ENCODE measurements at regions not wholly inside any gene's neighbourhood (a gene's known extent, or its start where the extent isn't known, plus 50 kb on each side); places are given as distances from the start of the nearest gene placed in this dataset.

- DNase-seq: no peak
Measured at GRCh38 chr1:73953586-73953985, 244.4 kb downstream of the LRRIQ3 start.

- no peak for DNase-seq
Measured at GRCh38 chr1:73953186-73953585, 244.8 kb downstream of the LRRIQ3 start.

- no peak for DNase-seq
Measured at GRCh38 chr1:73948055-73948454, 249.9 kb downstream of the LRRIQ3 start.

- no peak for DNase-seq
Measured at GRCh38 chr1:73947009-73947408, 251.0 kb downstream of the LRRIQ3 start.

GRCh38 chr1:73943270-73943669 lies 254.7 kb downstream of the LRRIQ3 start:
- DNase-seq: no peak

- DNase-seq: no peak
Measured at GRCh38 chr1:73930293-73930692, 267.7 kb downstream of the LRRIQ3 start.

- no peak for DNase-seq
Measured at GRCh38 chr1:73914951-73915350, 283.0 kb downstream of the LRRIQ3 start.

GRCh38 chr1:73913025-73913424 lies 285.0 kb downstream of the LRRIQ3 start:
- no peak for DNase-seq

- DNase-seq: no peak
Measured at GRCh38 chr1:73911849-73912248, 286.1 kb downstream of the LRRIQ3 start.

- DNase-seq: no peak
Measured at GRCh38 chr1:73910466-73910865, 287.5 kb downstream of the LRRIQ3 start.

- no peak for DNase-seq
Measured at GRCh38 chr1:73910062-73910461, 287.9 kb downstream of the LRRIQ3 start.

GRCh38 chr1:73909043-73909562 lies 288.9 kb downstream of the LRRIQ3 start:
- DNase-seq: no peak

- no peak for DNase-seq
Measured at GRCh38 chr1:73907051-73907450, 290.9 kb downstream of the LRRIQ3 start.

GRCh38 chr1:73903092-73903491 lies 294.9 kb downstream of the LRRIQ3 start:
- DNase-seq: no peak

- DNase-seq: no peak
Measured at GRCh38 chr1:73901738-73902137, 296.2 kb downstream of the LRRIQ3 start.

- no peak for DNase-seq
Measured at GRCh38 chr1:73899311-73899710, 298.7 kb downstream of the LRRIQ3 start.

GRCh38 chr1:73898540-73898939 lies 299.4 kb downstream of the LRRIQ3 start:
- no peak for DNase-seq

GRCh38 chr1:73887412-73887811 lies 310.6 kb downstream of the LRRIQ3 start:
- DNase-seq: no peak

GRCh38 chr1:73886716-73887115 lies 311.3 kb downstream of the LRRIQ3 start:
- DNase-seq: no peak

GRCh38 chr1:73874806-73875205 lies 323.2 kb downstream of the LRRIQ3 start:
- DNase-seq: no peak

- DNase-seq: no peak
Measured at GRCh38 chr1:73868810-73869336, 329.1 kb downstream of the LRRIQ3 start.

- no peak for DNase-seq
Measured at GRCh38 chr1:73862355-73862754, 335.6 kb downstream of the LRRIQ3 start.

- no peak for DNase-seq
Measured at GRCh38 chr1:73860421-73860950, 337.5 kb downstream of the LRRIQ3 start.

GRCh38 chr1:73859227-73859626 lies 338.7 kb downstream of the LRRIQ3 start:
- DNase-seq: no peak

GRCh38 chr1:73854527-73854926 lies 343.4 kb downstream of the LRRIQ3 start:
- DNase-seq: no peak

All from SIG-M5 (cell line).